ENCODE measurements at regions not wholly inside any gene's neighbourhood (a gene's known extent, or its start where the extent isn't known, plus 50 kb on each side); places are given as distances from the start of the nearest gene placed in this dataset.

DNA sequence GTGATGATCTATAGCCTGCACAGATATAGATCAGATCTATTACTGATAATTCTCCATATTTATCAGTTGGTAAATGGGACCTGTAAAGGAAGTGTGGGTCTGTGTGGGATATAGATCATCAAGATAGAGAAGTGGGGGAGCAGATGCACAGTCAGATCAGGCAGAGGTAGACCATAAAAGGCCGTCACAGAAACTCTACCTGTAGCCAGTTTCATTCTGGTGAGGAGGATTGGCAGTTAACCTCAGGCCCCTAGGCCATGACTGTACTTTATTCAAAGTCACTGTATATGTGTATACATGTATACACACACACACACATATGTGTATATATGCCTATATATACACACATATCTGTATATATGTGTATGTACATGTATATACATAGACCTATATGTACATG is 69.1 kb downstream of the ADM start:
- ChIA-PET POLR2A (no interaction called here), CTCF (interaction anchor here (1.0 kb wide), 1 partner anchor 7 kb away, joined by 5 read pairs; no protein-coding TSS in a partner anchor)
- no peaks in the 10 kb centered on the region for H3K9me1 ChIP-seq (replicated peaks; ENCODE audit: control insufficient read depth, extremely low read depth, insufficient read depth, low read length)
- no peaks in the 10 kb centered on the region for H4K20me1 ChIP-seq (replicated peaks; ENCODE audit: control insufficient read depth, extremely low read depth, insufficient read depth, low read length)
- no peak overlapping the region for H3K27ac ChIP-seq (ENCODE audit: insufficient read depth, low read depth, low read length)
- BruUV-seq (replicated peaks) = no TSS peak
- no peak overlapping the region for H3K4me2 ChIP-seq (ENCODE audit: insufficient read depth, low read length)
- TF ChIP-seq GATA2 (IDR thresholded peaks at IDR 0.05; ENCODE audit: insufficient read depth, insufficient read length, low read depth, low read length) (no peak), JUN (IDR thresholded peaks at IDR 0.05; ENCODE audit: borderline replicate concordance, insufficient read depth, insufficient read length, low read depth) (no peak), EZH2 (IDR thresholded peaks at IDR 0.05; ENCODE audit: borderline replicate concordance, low read depth, low read length, severe bottlenecking) (no peak), POLR2AphosphoS5 (IDR thresholded peaks at IDR 0.05; ENCODE audit: insufficient read depth, low read depth, low read length) (no peak), POLR2A (IDR thresholded peaks at IDR 0.05; ENCODE audit: low read depth, low read length) (no peak), FOS (IDR thresholded peaks at IDR 0.05; ENCODE audit: borderline replicate concordance, insufficient read depth, low read length) (no peak), MYC (IDR thresholded peaks at IDR 0.05; ENCODE audit: low read depth, low read length) (no peak)
- TF ChIP-seq, protein P1, sequence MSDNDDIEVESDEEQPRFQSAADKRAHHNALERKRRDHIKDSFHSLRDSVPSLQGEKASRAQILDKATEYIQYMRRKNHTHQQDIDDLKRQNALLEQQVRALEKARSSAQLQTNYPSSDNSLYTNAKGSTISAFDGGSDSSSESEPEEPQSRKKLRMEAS (IDR thresholded peaks at IDR 0.05; ENCODE audit: insufficient read depth, insufficient read length) = no peak
- TF ChIP-seq, protein P2, sequence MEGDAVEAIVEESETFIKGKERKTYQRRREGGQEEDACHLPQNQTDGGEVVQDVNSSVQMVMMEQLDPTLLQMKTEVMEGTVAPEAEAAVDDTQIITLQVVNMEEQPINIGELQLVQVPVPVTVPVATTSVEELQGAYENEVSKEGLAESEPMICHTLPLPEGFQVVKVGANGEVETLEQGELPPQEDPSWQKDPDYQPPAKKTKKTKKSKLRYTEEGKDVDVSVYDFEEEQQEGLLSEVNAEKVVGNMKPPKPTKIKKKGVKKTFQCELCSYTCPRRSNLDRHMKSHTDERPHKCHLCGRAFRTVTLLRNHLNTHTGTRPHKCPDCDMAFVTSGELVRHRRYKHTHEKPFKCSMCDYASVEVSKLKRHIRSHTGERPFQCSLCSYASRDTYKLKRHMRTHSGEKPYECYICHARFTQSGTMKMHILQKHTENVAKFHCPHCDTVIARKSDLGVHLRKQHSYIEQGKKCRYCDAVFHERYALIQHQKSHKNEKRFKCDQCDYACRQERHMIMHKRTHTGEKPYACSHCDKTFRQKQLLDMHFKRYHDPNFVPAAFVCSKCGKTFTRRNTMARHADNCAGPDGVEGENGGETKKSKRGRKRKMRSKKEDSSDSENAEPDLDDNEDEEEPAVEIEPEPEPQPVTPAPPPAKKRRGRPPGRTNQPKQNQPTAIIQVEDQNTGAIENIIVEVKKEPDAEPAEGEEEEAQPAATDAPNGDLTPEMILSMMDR (IDR thresholded peaks at IDR 0.05; ENCODE audit: extremely low read depth in 1 of 2, insufficient read depth in 1 of 2, low read depth in 1 of 2, low read length in 2 of 2) = no peak
- H3K27me3 ChIP-seq (ENCODE audit: control insufficient read depth in 2 of 2, insufficient read depth in 2 of 2, low read length in 2 of 2) = no peaks in the 10 kb centered on the region
- dilution Hi-C loops (cut with MboI; ENCODE audit: extremely low pct_ligation_motif_present, low sequenced_read_pairs) (no loop called here), intact Hi-C loops (cut with micrococcal nuclease) (no loop called here)
- no peak overlapping the region for H3K9ac ChIP-seq (replicated peaks; ENCODE audit: extremely low read depth, insufficient read depth, low read length)
- H3K9me3 ChIP-seq (replicated peaks; ENCODE audit: control insufficient read depth, insufficient read depth, low read length) = no peaks in the 10 kb centered on the region
- no peak for FAIRE-seq
- H3K4me3 ChIP-seq (replicated peaks in 1 of 3; ENCODE audit: insufficient read depth in 1 of 3, low read depth in 1 of 3, low read length in 3 of 3) = no peak overlapping the region
- peaks cover 7% of the 10 kb centered on the region for H3K4me1 ChIP-seq (ENCODE audit: control insufficient read depth, extremely low read depth, insufficient read depth, low read length)
- H3K79me2 ChIP-seq (ENCODE audit: control insufficient read depth, insufficient read depth, low read length) = no peaks in the 10 kb centered on the region
- H3K36me3 ChIP-seq (ENCODE audit: control insufficient read depth in 2 of 2, extremely low read depth in 1 of 2, insufficient read depth in 2 of 2, low read length in 2 of 2) = no peaks in the 10 kb centered on the region
- DNase-seq (ENCODE audit: low read depth, low spot score) = no peak
- no peak overlapping the region for H2AFZ ChIP-seq (ENCODE audit: low read depth, low read length)

All from endothelial cell of umbilical vein (primary cell).